ENCODE measurements at regions not wholly inside any gene's neighbourhood (a gene's known extent, or its start where the extent isn't known, plus 50 kb on each side); places are given as distances from the start of the nearest gene placed in this dataset.
A peak's percentile ranks its signal among the peaks of the same experiment; 100 is the strongest.
"Not testable (repeated sequence)": the region's sequence is repeated elsewhere in the genome, so short reads cannot be mapped to it uniquely, and the experiment has no call there.

DNA sequence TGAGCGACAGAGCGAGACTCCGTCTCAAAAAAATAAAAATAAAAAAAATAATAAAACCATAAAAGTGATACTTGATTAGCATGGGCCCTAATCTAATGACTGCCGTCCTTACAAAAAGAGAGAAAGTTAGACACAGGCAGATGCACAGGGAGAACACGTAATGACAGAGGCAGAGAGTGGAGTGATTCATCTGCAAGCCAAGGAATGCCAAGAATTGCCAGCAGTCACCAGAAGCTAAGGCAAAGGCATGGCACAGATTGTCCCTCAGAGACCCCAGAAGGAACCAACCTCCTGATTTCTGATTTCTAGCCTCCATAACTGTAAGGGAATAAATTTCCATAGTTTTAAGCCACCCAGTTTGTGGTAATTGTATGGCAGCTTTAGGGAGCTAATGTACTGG, 79.6 kb upstream of the FREM1 start:
- TF ChIP-seq EZH2phosphoT487 (IDR thresholded peaks at IDR 0.05; ENCODE audit: borderline replicate concordance, low read length), result no peak
- TF ChIP-seq, protein P1, sequence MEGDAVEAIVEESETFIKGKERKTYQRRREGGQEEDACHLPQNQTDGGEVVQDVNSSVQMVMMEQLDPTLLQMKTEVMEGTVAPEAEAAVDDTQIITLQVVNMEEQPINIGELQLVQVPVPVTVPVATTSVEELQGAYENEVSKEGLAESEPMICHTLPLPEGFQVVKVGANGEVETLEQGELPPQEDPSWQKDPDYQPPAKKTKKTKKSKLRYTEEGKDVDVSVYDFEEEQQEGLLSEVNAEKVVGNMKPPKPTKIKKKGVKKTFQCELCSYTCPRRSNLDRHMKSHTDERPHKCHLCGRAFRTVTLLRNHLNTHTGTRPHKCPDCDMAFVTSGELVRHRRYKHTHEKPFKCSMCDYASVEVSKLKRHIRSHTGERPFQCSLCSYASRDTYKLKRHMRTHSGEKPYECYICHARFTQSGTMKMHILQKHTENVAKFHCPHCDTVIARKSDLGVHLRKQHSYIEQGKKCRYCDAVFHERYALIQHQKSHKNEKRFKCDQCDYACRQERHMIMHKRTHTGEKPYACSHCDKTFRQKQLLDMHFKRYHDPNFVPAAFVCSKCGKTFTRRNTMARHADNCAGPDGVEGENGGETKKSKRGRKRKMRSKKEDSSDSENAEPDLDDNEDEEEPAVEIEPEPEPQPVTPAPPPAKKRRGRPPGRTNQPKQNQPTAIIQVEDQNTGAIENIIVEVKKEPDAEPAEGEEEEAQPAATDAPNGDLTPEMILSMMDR (conservative IDR thresholded peaks at IDR 0.05; ENCODE audit: low read depth, low read length), result no peak
- no peak for TF ChIP-seq EZH2 (IDR thresholded peaks at IDR 0.05; ENCODE audit: low read length, unreplicated experiment)
- no peak overlapping the region for H3K27ac ChIP-seq (ENCODE audit: low read length)
- DNase-seq, result peak; percentile 6
- no peaks in the 10 kb centered on the region for H3K27me3 ChIP-seq (ENCODE audit: low read length)
- no peak overlapping the region for H3K4me3 ChIP-seq (ENCODE audit: low read length)
- no TSS peak for BruUV-seq (replicated peaks)
- no peak for ATAC-seq
- no peaks in the 10 kb centered on the region for H3K36me3 ChIP-seq (ENCODE audit: low read depth, low read length)
- H3K9ac ChIP-seq (ENCODE audit: low read length), result no peak overlapping the region
- intact Hi-C loops (cut with micrococcal nuclease), result no loop called here
- H3K4me1 ChIP-seq (ENCODE audit: insufficient read depth, low read length), result no peaks in the 10 kb centered on the region
- no peaks in the 10 kb centered on the region for H4K20me1 ChIP-seq (ENCODE audit: low read length)
- H3K79me2 ChIP-seq (ENCODE audit: low read length), result no peaks in the 10 kb centered on the region
- ChIA-PET POLR2A (ENCODE audit: unreplicated experiment) (no interaction called here), CTCF (no interaction called here)
- no peak overlapping the region for H2AFZ ChIP-seq (ENCODE audit: low read length)
- no peak overlapping the region for H3K4me2 ChIP-seq (ENCODE audit: low read length)
- no peaks in the 10 kb centered on the region for H3K9me3 ChIP-seq (ENCODE audit: low read length)
- no peaks in the 10 kb centered on the region for H3K9me2 ChIP-seq (replicated peaks; ENCODE audit: low read length)
- no peaks in the 10 kb centered on the region for H3F3A ChIP-seq (ENCODE audit: low read length, unreplicated experiment)

DNA sequence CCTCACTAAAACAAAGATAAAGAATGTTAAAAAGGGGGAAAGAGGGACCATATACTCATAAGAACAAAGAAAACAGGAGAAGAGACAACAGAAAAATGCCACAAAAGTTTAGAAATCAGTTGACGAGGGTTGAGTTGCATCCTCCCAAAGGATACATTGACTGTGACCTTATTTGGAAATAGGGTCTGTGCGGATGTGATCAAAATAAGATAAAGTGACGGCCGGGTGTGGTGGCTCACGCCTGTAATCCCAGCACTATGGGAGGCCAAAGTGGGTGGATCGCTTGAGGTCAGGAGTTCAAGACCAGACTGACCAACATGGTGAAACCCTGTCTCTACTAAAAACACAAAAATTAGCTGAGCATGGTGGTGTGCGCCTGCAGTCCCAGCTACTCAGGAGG, 79.1 kb upstream of the FREM1 start:
- H3K9me3 ChIP-seq (ENCODE audit: low read length); intact Hi-C loops (cut with micrococcal nuclease); H3K4me2 ChIP-seq (ENCODE audit: low read length): not testable (repeated sequence)

DNA sequence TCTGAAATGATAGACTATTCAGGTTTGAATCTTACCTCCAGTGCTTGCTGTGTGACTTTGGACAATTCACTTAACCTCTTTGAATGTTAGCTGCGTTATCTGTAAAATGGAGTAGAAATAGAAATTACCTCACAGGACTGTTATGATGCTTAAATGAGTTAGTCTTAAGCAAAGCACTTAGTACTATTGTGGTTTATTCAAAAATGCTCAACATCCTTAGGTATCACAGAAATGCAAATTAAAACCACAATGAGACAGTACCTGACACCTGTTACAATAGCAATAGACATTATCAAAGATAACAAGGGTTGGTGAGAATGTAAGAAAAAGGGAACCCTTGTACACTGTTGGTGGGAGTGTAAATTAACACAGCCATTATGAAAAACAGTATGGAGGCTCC, 77.6 kb upstream of the FREM1 start:
- H4K20me1 ChIP-seq (ENCODE audit: low read length), result no peaks in the 10 kb centered on the region
- no peaks in the 10 kb centered on the region for H3K79me2 ChIP-seq (ENCODE audit: low read length)
- no peaks in the 10 kb centered on the region for H3K27me3 ChIP-seq (ENCODE audit: low read length)
- TF ChIP-seq EZH2phosphoT487 (IDR thresholded peaks at IDR 0.05; ENCODE audit: borderline replicate concordance, low read length) (no peak), EZH2 (IDR thresholded peaks at IDR 0.05; ENCODE audit: low read length, unreplicated experiment) (no peak)
- TF ChIP-seq, protein P1 (conservative IDR thresholded peaks at IDR 0.05; ENCODE audit: low read depth, low read length), result no peak
- H3K4me1 ChIP-seq (ENCODE audit: insufficient read depth, low read length), result peaks cover 6% of the 10 kb centered on the region; the same call in 1 of the 2 replicates
- H3K9ac ChIP-seq (ENCODE audit: low read length), result no peak overlapping the region
- H3K4me3 ChIP-seq (ENCODE audit: low read length), result no peak overlapping the region
- no peak overlapping the region for H3K27ac ChIP-seq (ENCODE audit: low read length)
- no peaks in the 10 kb centered on the region for H3K9me2 ChIP-seq (replicated peaks; ENCODE audit: low read length)
- no peak overlapping the region for H3K4me2 ChIP-seq (ENCODE audit: low read length)
- intact Hi-C loops (cut with micrococcal nuclease), result no loop called here
- no peaks in the 10 kb centered on the region for H3F3A ChIP-seq (ENCODE audit: low read length, unreplicated experiment)
- H3K9me3 ChIP-seq (ENCODE audit: low read length), result no peaks in the 10 kb centered on the region
- no TSS peak for BruUV-seq (replicated peaks)
- ChIA-PET POLR2A (ENCODE audit: unreplicated experiment) (no interaction called here), CTCF (no interaction called here)
- H3K36me3 ChIP-seq (ENCODE audit: low read depth, low read length), result no peaks in the 10 kb centered on the region
- ATAC-seq (no peak), DNase-seq (no peak)
- no peak overlapping the region for H2AFZ ChIP-seq (ENCODE audit: low read length)

More for the DNA sequence above, 79.1 kb upstream of the FREM1 start:
- POLR2A ChIA-PET (ENCODE audit: unreplicated experiment); H3K27ac ChIP-seq (ENCODE audit: low read length); H3K79me2 ChIP-seq (ENCODE audit: low read length); H3K27me3 ChIP-seq (ENCODE audit: low read length); CTCF ChIA-PET; ATAC-seq; H3K9me2 ChIP-seq (replicated peaks; ENCODE audit: low read length); H3F3A ChIP-seq (ENCODE audit: low read length, unreplicated experiment); H4K20me1 ChIP-seq (ENCODE audit: low read length); H2AFZ ChIP-seq (ENCODE audit: low read length); H3K36me3 ChIP-seq (ENCODE audit: low read depth, low read length); H3K9ac ChIP-seq (ENCODE audit: low read length); BruUV-seq (replicated peaks); H3K4me1 ChIP-seq (ENCODE audit: insufficient read depth, low read length); H3K4me3 ChIP-seq (ENCODE audit: low read length); DNase-seq: not testable (repeated sequence)

All from PC-3 (cell line).